Glutamatergic neuron (in vitro differentiated cells): ENCODE measurements at regions not wholly inside any gene's neighbourhood (a gene's known extent, or its start where the extent isn't known, plus 50 kb on each side); places are given as distances from the start of the nearest gene placed in this dataset.

Source experiments
- DNase-seq: peaks from one replicate; pipeline ENCODE4 v3.0.0; 2022
- H3K27ac Mint-ChIP-seq: one replicate; pipeline ENCODE4 v1.8.0; 2020; ENCODE audit warnings: mild to moderate bottlenecking, mixed read lengths, inconsistent platforms; ENCODE audit not compliant: unreplicated experiment
- H3K27me3 Mint-ChIP-seq: one replicate; pipeline ENCODE4 v1.8.0; 2020; ENCODE audit warnings: mild to moderate bottlenecking, moderate library complexity, mixed read lengths, inconsistent platforms; ENCODE audit not compliant: unreplicated experiment
- H3K36me3 Mint-ChIP-seq: one replicate; pipeline ENCODE4 v1.8.0; 2020; ENCODE audit warnings: mild to moderate bottlenecking, mixed read lengths, inconsistent platforms; ENCODE audit not compliant: unreplicated experiment
- H3K4me1 Mint-ChIP-seq: one replicate; pipeline ENCODE4 v1.8.0; 2020; ENCODE audit warnings: mild to moderate bottlenecking, low read depth, mixed read lengths, inconsistent platforms; ENCODE audit not compliant: unreplicated experiment
- H3K4me3 Mint-ChIP-seq: one replicate; pipeline ENCODE4 v1.8.0; 2020; ENCODE audit warnings: mild to moderate bottlenecking, mixed read lengths, inconsistent platforms; ENCODE audit not compliant: unreplicated experiment
- H3K9me3 Mint-ChIP-seq: one replicate; pipeline ENCODE4 v1.8.0; 2020; ENCODE audit warnings: mild to moderate bottlenecking, moderate library complexity, mixed read lengths, inconsistent platforms; ENCODE audit not compliant: unreplicated experiment
- CTCF ChIP-seq: fragments of 200-600 bp; sonication (generic); IDR thresholded peaks from one replicate; pipeline ENCODE4 v1.5.0; 2021; ENCODE audit not compliant: partially characterized antibody, unreplicated experiment

GRCh38 chr12:42679466-42679865 is 89.9 kb upstream of the PRICKLE1 start:
- no peak for TF ChIP-seq CTCF
- Mint-ChIP-seq H3K9me3 (peaks cover 3% of the 10 kb centered on the region), H3K4me1 (no peaks in the 10 kb centered on the region), H3K27ac (no peak overlapping the region), H3K4me3 (no peak overlapping the region), H3K36me3 (no peaks in the 10 kb centered on the region), H3K27me3 (no peaks in the 10 kb centered on the region)
- no peak for DNase-seq

GRCh38 chr12:42677461-42677860 is 87.9 kb upstream of the PRICKLE1 start:
- Mint-ChIP-seq H3K4me1 (no peaks in the 10 kb centered on the region), H3K27me3 (peaks cover 2% of the 10 kb centered on the region), H3K4me3 (no peak overlapping the region), H3K9me3 (peaks cover 3% of the 10 kb centered on the region), H3K36me3 (no peaks in the 10 kb centered on the region), H3K27ac (no peak overlapping the region)
- DNase-seq = no peak
- TF ChIP-seq CTCF = no peak

- Mint-ChIP-seq H3K27me3 (peaks cover 4% of the 10 kb centered on the region), H3K4me1 (no peaks in the 10 kb centered on the region), H3K36me3 (no peaks in the 10 kb centered on the region), H3K27ac (no peak overlapping the region), H3K4me3 (no peak overlapping the region), H3K9me3 (peaks cover 3% of the 10 kb centered on the region)
- no peak for TF ChIP-seq CTCF
- DNase-seq = no peak
These were observed 84.0 kb upstream of the PRICKLE1 start for GRCh38 chr12:42673535-42673934.

- Mint-ChIP-seq H3K9me3 (peaks cover 2% of the 10 kb centered on the region), H3K27me3 (peaks cover 4% of the 10 kb centered on the region), H3K4me1 (no peaks in the 10 kb centered on the region), H3K27ac (no peak overlapping the region), H3K4me3 (no peak overlapping the region), H3K36me3 (no peaks in the 10 kb centered on the region)
- DNase-seq = no peak
- TF ChIP-seq CTCF = no peak
These were observed 81.2 kb upstream of the PRICKLE1 start for GRCh38 chr12:42670719-42671118.

- H3K4me3 Mint-ChIP-seq = no peak overlapping the region
- H3K27ac Mint-ChIP-seq = no peak overlapping the region
- no peaks in the 10 kb centered on the region for H3K36me3 Mint-ChIP-seq
- TF ChIP-seq CTCF = no peak
- H3K27me3 Mint-ChIP-seq = peaks cover 4% of the 10 kb centered on the region
- no peak for DNase-seq
- H3K9me3 Mint-ChIP-seq = peaks cover 2% of the 10 kb centered on the region
- H3K4me1 Mint-ChIP-seq = no peaks in the 10 kb centered on the region
These were observed 80.0 kb upstream of the PRICKLE1 start for GRCh38 chr12:42669553-42669952.
